Upper lobe of left lung (tissue), 4 donors: ENCODE measurements at regions not wholly inside any gene's neighbourhood (a gene's known extent, or its start where the extent isn't known, plus 50 kb on each side); places are given as distances from the start of the nearest gene placed in this dataset.

Source experiments
- EP300 ChIP-seq, 4 donors: sonication (generic); formaldehyde crosslinking; IDR thresholded peaks; one replicate each; pipeline ENCODE4 v1.5.1; 2017; ENCODE audit warnings: antibody characterized with exemption in 4 of 4, control low read depth in 2 of 4
- POLR2A ChIP-seq, 4 donors: fragments of 450-650 bp; IDR thresholded peaks; one replicate each; pipeline ENCODE4 v1.5.1; 2016 to 2017; ENCODE audit warnings: antibody characterized with exemption in 4 of 4, mild to moderate bottlenecking in 2 of 4
- POLR2AphosphoS5 ChIP-seq, 2 donors: sonication (generic); formaldehyde crosslinking; IDR thresholded peaks; one replicate each; pipeline ENCODE4 v1.5.1; 2017; ENCODE audit warnings: antibody characterized with exemption in 2 of 2
- TF ChIP-seq, protein P1 (sequence below), 6 experiments: fragments of 450-650 bp in 4 of 6; fragments of 200-600 bp in 2 of 6; sonication (generic) in 2 of 6; IDR thresholded peaks; one replicate each; pipeline ENCODE4 v1.5.1; 2016 to 2019; ENCODE audit warnings: antibody characterized with exemption in 6 of 6

DNA sequence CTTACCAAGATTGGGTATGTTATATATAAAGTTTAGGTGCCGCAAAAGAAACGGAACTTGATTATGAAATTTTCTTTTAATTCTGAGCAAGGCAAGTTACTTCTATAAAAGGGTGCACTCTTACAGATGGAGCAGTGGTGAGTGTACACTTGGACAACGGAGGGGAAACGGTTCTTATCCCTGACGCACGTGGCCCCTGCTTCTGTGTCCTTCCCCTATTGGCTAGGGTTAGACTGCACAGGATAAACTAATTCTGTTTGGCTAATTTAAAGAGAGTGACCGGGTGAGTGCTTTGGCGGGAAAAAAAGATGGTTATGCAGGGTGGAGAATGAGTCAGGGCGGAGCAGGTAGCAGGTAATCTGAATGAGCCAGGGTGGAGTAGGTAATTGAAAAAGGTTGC, 149.5 kb downstream of the GC start:
- TF ChIP-seq, protein P1, sequence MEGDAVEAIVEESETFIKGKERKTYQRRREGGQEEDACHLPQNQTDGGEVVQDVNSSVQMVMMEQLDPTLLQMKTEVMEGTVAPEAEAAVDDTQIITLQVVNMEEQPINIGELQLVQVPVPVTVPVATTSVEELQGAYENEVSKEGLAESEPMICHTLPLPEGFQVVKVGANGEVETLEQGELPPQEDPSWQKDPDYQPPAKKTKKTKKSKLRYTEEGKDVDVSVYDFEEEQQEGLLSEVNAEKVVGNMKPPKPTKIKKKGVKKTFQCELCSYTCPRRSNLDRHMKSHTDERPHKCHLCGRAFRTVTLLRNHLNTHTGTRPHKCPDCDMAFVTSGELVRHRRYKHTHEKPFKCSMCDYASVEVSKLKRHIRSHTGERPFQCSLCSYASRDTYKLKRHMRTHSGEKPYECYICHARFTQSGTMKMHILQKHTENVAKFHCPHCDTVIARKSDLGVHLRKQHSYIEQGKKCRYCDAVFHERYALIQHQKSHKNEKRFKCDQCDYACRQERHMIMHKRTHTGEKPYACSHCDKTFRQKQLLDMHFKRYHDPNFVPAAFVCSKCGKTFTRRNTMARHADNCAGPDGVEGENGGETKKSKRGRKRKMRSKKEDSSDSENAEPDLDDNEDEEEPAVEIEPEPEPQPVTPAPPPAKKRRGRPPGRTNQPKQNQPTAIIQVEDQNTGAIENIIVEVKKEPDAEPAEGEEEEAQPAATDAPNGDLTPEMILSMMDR (IDR thresholded peaks at IDR 0.05), result no peak
- TF ChIP-seq POLR2A (IDR thresholded peaks at IDR 0.05) (no peak), POLR2AphosphoS5 (IDR thresholded peaks at IDR 0.05) (no peak), EP300 (IDR thresholded peaks at IDR 0.05) (no peak)
